ENCODE measurements at regions not wholly inside any gene's neighbourhood (a gene's known extent, or its start where the extent isn't known, plus 50 kb on each side); places are given as distances from the start of the nearest gene placed in this dataset.

- TF ChIP-seq, protein P1, sequence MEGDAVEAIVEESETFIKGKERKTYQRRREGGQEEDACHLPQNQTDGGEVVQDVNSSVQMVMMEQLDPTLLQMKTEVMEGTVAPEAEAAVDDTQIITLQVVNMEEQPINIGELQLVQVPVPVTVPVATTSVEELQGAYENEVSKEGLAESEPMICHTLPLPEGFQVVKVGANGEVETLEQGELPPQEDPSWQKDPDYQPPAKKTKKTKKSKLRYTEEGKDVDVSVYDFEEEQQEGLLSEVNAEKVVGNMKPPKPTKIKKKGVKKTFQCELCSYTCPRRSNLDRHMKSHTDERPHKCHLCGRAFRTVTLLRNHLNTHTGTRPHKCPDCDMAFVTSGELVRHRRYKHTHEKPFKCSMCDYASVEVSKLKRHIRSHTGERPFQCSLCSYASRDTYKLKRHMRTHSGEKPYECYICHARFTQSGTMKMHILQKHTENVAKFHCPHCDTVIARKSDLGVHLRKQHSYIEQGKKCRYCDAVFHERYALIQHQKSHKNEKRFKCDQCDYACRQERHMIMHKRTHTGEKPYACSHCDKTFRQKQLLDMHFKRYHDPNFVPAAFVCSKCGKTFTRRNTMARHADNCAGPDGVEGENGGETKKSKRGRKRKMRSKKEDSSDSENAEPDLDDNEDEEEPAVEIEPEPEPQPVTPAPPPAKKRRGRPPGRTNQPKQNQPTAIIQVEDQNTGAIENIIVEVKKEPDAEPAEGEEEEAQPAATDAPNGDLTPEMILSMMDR (IDR thresholded peaks at IDR 0.05; ENCODE audit: low read depth, low read length), result no peak
- no peak for TF ChIP-seq MAX (IDR thresholded peaks at IDR 0.05; ENCODE audit: low read depth, low read length)
Observed at GRCh38 chr22:26816726-26817125, 159.3 kb downstream of the MIAT start.

All from NB4 (cell line).